ENCODE measurements at regions not wholly inside any gene's neighbourhood (a gene's known extent, or its start where the extent isn't known, plus 50 kb on each side); places are given as distances from the start of the nearest gene placed in this dataset.
"Not testable (repeated sequence)": the region's sequence is repeated elsewhere in the genome, so short reads cannot be mapped to it uniquely, and the experiment has no call there.

GRCh38 chr4:20159516-20159915 lies 92.2 kb upstream of the SLIT2 start:
- H3K4me2 ChIP-seq (ENCODE audit: low read length) = no peak overlapping the region
- H4K20me1 ChIP-seq (ENCODE audit: control insufficient read depth, insufficient read depth, low read depth, low read length) = no peaks in the 10 kb centered on the region
- no peaks in the 10 kb centered on the region for H3K9me3 ChIP-seq (ENCODE audit: control insufficient read depth, insufficient read depth, low read length)
- H3K9me2 ChIP-seq (replicated peaks; ENCODE audit: control insufficient read depth, low read length) = no peaks in the 10 kb centered on the region
- no peaks in the 10 kb centered on the region for H3K27me3 ChIP-seq (ENCODE audit: control insufficient read depth, low read length)
- no peaks in the 10 kb centered on the region for H3F3A ChIP-seq (ENCODE audit: control insufficient read depth, insufficient read depth)
- H3K36me3 ChIP-seq (ENCODE audit: control insufficient read depth, low read length) = no peaks in the 10 kb centered on the region
- no peaks in the 10 kb centered on the region for H3K79me2 ChIP-seq (ENCODE audit: control insufficient read depth, low read length)
- no peak for TF ChIP-seq EZH2phosphoT487 (IDR thresholded peaks at IDR 0.05; ENCODE audit: borderline replicate concordance, low read length)
- TF ChIP-seq CTCF (IDR thresholded peaks at IDR 0.05; ENCODE audit: low read depth, low read length, poor library complexity, severe bottlenecking) = no peak
- no peak overlapping the region for H3K4me3 ChIP-seq (ENCODE audit: low read length)
- no peak overlapping the region for H3K27ac ChIP-seq (ENCODE audit: low read depth, low read length)
- H3K4me1 ChIP-seq (ENCODE audit: control insufficient read depth, low read length) = no peaks in the 10 kb centered on the region

GRCh38 chr4:20158195-20158594 lies 93.5 kb upstream of the SLIT2 start:
- no peaks in the 10 kb centered on the region for H3K27me3 ChIP-seq (ENCODE audit: control insufficient read depth, low read length)
- H3K4me3 ChIP-seq (ENCODE audit: low read length) = no peak overlapping the region
- H3F3A ChIP-seq (ENCODE audit: control insufficient read depth, insufficient read depth) = no peaks in the 10 kb centered on the region
- no peaks in the 10 kb centered on the region for H3K79me2 ChIP-seq (ENCODE audit: control insufficient read depth, low read length)
- H3K9me2 ChIP-seq (replicated peaks; ENCODE audit: control insufficient read depth, low read length) = no peaks in the 10 kb centered on the region
- H3K27ac ChIP-seq (ENCODE audit: low read depth, low read length) = no peak overlapping the region
- no peaks in the 10 kb centered on the region for H3K36me3 ChIP-seq (ENCODE audit: control insufficient read depth, low read length)
- TF ChIP-seq CTCF (IDR thresholded peaks at IDR 0.05; ENCODE audit: low read depth, low read length, poor library complexity, severe bottlenecking) (no peak), EZH2phosphoT487 (IDR thresholded peaks at IDR 0.05; ENCODE audit: borderline replicate concordance, low read length) (no peak)
- no peak overlapping the region for H3K4me2 ChIP-seq (ENCODE audit: low read length)
- H3K9me3 ChIP-seq (ENCODE audit: control insufficient read depth, insufficient read depth, low read length) = no peaks in the 10 kb centered on the region
- no peaks in the 10 kb centered on the region for H4K20me1 ChIP-seq (ENCODE audit: control insufficient read depth, insufficient read depth, low read depth, low read length)
- H3K4me1 ChIP-seq (ENCODE audit: control insufficient read depth, low read length) = no peaks in the 10 kb centered on the region

GRCh38 chr4:20151436-20151835 lies 100.3 kb upstream of the SLIT2 start:
- no peaks in the 10 kb centered on the region for H3K4me1 ChIP-seq (ENCODE audit: control insufficient read depth, low read length)
- H3F3A ChIP-seq (ENCODE audit: control insufficient read depth, insufficient read depth) = no peaks in the 10 kb centered on the region
- H3K36me3 ChIP-seq (ENCODE audit: control insufficient read depth, low read length) = no peaks in the 10 kb centered on the region
- H3K27me3 ChIP-seq (ENCODE audit: control insufficient read depth, low read length) = no peaks in the 10 kb centered on the region
- no peaks in the 10 kb centered on the region for H3K9me3 ChIP-seq (ENCODE audit: control insufficient read depth, insufficient read depth, low read length)
- H3K4me2 ChIP-seq (ENCODE audit: low read length) = no peak overlapping the region
- no peak overlapping the region for H3K4me3 ChIP-seq (ENCODE audit: low read length)
- no peak overlapping the region for H3K27ac ChIP-seq (ENCODE audit: low read depth, low read length)
- TF ChIP-seq EZH2phosphoT487 (IDR thresholded peaks at IDR 0.05; ENCODE audit: borderline replicate concordance, low read length) = no peak
- TF ChIP-seq CTCF (IDR thresholded peaks at IDR 0.05; ENCODE audit: low read depth, low read length, poor library complexity, severe bottlenecking) = no peak
- H3K79me2 ChIP-seq (ENCODE audit: control insufficient read depth, low read length) = no peaks in the 10 kb centered on the region
- no peaks in the 10 kb centered on the region for H3K9me2 ChIP-seq (replicated peaks; ENCODE audit: control insufficient read depth, low read length)
- H4K20me1 ChIP-seq (ENCODE audit: control insufficient read depth, insufficient read depth, low read depth, low read length) = no peaks in the 10 kb centered on the region

GRCh38 chr4:20149143-20149542 lies 102.6 kb upstream of the SLIT2 start:
- H3K27me3 ChIP-seq (ENCODE audit: control insufficient read depth, low read length) = not testable (repeated sequence)

More at GRCh38 chr4:20149143-20149542, 102.6 kb upstream of the SLIT2 start:
- H3K4me1 ChIP-seq (ENCODE audit: control insufficient read depth, low read length); H4K20me1 ChIP-seq (ENCODE audit: control insufficient read depth, insufficient read depth, low read depth, low read length); H3K36me3 ChIP-seq (ENCODE audit: control insufficient read depth, low read length); H3K27ac ChIP-seq (ENCODE audit: low read depth, low read length); H3F3A ChIP-seq (ENCODE audit: control insufficient read depth, insufficient read depth); H3K79me2 ChIP-seq (ENCODE audit: control insufficient read depth, low read length); H3K9me3 ChIP-seq (ENCODE audit: control insufficient read depth, insufficient read depth, low read length); H3K4me3 ChIP-seq (ENCODE audit: low read length); H3K9me2 ChIP-seq (replicated peaks; ENCODE audit: control insufficient read depth, low read length); H3K4me2 ChIP-seq (ENCODE audit: low read length): not testable (repeated sequence)

Measured in DOHH2 (cell line).